ENCODE measurements at regions not wholly inside any gene's neighbourhood (a gene's known extent, or its start where the extent isn't known, plus 50 kb on each side); places are given as distances from the start of the nearest gene placed in this dataset.

- TF ChIP-seq JUN (IDR thresholded peaks at IDR 0.05) = no peak
- TF ChIP-seq CTCF (IDR thresholded peaks at IDR 0.05) = no peak
- TF ChIP-seq CHD2 (IDR thresholded peaks at IDR 0.05; ENCODE audit: low read length, partially characterized antibody) = no peak
- no peak for TF ChIP-seq POLR2A (IDR thresholded peaks at IDR 0.05; ENCODE audit: low read length)
- no peak for TF ChIP-seq MAZ (IDR thresholded peaks at IDR 0.05; ENCODE audit: borderline replicate concordance, low read depth, low read length)
- TF ChIP-seq EHMT2 (IDR thresholded peaks at IDR 0.05; ENCODE audit: low read depth) = no peak
- no peak for TF ChIP-seq RNF2 (IDR thresholded peaks at IDR 0.05; ENCODE audit: borderline replicate concordance, low read depth)
- TF ChIP-seq, protein P1, sequence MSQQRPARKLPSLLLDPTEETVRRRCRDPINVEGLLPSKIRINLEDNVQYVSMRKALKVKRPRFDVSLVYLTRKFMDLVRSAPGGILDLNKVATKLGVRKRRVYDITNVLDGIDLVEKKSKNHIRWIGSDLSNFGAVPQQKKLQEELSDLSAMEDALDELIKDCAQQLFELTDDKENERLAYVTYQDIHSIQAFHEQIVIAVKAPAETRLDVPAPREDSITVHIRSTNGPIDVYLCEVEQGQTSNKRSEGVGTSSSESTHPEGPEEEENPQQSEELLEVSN (IDR thresholded peaks at IDR 0.05; ENCODE audit: borderline replicate concordance, low read depth) = no peak
- TF ChIP-seq PHF8 (IDR thresholded peaks at IDR 0.05; ENCODE audit: borderline replicate concordance, low read depth) = no peak
These were observed 412.7 kb upstream of the BRINP1 start for GRCh38 chr9:119781886-119782285.

All from A549 (cell line).